Endothelial cell of hepatic sinusoid (primary cell): ENCODE measurements at regions not wholly inside any gene's neighbourhood (a gene's known extent, or its start where the extent isn't known, plus 50 kb on each side); places are given as distances from the start of the nearest gene placed in this dataset.

Experiments used
- in situ Hi-C: cut with HindIII; loops from 2 replicates; pipeline ENCODE4 v1.10.0; 2017; ENCODE audit warnings: low sequenced_read_pairs

- in situ Hi-C loops = no loop called here
Measured at GRCh38 chr2:117760916-117761315, 53.6 kb upstream of the DDX18 start.

DNA sequence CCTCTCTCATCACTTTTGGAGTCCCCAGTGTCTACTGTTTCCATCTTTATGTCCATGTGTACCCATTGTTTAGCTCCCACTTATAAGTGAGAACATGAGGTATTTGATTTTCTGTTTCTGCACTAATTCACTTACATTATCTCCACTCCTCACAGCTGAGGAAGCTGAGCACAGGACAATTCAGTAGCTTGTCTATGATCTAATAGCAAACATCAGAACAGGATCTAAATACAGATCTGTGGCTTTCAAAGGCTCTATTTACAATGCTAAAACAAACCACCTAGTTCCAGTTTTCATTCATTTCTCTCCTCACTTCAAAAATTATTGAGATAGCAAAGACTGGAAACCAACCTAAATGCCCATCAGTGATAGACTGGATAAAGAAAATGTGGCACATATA lies 52.0 kb upstream of the DDX18 start:
- in situ Hi-C loops = no loop called here

GRCh38 chr2:117763804-117764203 lies 50.7 kb upstream of the DDX18 start:
- in situ Hi-C loops = no loop called here
